HG03039 (cell line): ENCODE measurements at regions not wholly inside any gene's neighbourhood (a gene's known extent, or its start where the extent isn't known, plus 50 kb on each side); places are given as distances from the start of the nearest gene placed in this dataset.

Experiments
- ATAC-seq: cut with Tn5 transposase; IDR thresholded peaks from one replicate; pipeline ENCODE4 v1.9.1; 2021; ENCODE audit warnings: mild to moderate bottlenecking, moderate library complexity; ENCODE audit not compliant: unreplicated experiment

DNA sequence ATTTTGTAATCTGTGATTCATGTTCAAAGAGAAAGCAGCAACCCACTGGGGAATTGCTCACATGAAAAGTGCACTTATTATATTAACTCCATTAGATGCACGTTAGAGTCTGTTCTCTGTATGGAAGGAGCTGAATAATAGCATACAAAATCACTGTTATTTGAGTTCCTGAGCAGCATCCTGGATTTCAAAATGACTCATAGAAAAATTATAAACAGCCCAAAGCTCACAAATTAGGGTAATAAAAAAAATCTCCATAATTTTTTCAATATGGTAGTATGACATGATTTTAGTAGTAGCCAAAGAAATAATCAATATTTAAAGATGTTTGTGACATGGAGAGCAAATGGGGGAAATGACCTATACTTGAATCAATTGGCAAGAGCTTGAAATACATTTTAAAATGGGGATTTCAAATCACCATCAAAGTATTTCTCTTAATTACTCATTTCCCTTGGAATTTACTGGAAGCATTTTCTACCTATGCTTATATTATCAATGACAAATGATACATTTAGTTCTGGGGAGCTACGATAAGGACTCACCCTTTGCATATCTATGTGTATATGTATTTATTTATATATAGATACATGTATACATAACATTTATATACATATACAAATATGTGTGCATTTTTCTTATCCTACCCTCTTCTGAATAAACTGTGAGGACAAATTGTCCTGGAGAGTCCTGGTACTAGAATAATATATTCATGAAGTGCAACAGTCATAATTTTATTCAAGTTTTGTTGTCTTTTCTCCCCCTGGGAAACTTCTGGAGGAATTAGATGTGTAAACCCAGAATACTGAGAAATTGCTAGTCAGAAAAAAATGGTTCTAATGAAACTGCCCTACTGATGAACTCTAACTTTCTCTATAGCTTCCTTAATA lies 116.3 kb downstream of the RPL22L1 start:
- ATAC-seq: no peak

- no peak for ATAC-seq
Measured at GRCh38 chr3:170752571-170753155, 117.3 kb downstream of the RPL22L1 start.

DNA sequence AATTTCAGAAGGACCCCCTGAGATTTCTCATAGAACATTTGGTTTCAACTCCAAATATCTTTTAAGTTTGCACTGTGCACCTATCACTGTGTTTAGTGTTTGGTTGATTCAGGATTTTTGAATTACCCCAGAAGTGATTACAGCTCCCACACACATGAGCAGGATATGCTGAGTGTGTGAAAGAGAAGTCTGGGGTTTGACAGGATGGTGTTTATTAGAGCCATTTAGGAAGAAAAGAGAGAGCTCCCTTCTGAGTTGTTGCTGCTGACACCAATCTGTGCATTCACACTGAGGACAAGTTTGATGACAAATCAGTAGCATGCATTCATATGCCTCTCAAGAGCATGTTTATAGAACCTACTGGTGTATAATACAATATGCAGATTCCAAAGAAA lies 118.1 kb downstream of the RPL22L1 start:
- ATAC-seq: no peak

GRCh38 chr3:170751083-170751898 lies 118.7 kb downstream of the RPL22L1 start:
- no peak for ATAC-seq

GRCh38 chr3:170750478-170750830 lies 119.5 kb downstream of the RPL22L1 start:
- ATAC-seq: no peak

DNA sequence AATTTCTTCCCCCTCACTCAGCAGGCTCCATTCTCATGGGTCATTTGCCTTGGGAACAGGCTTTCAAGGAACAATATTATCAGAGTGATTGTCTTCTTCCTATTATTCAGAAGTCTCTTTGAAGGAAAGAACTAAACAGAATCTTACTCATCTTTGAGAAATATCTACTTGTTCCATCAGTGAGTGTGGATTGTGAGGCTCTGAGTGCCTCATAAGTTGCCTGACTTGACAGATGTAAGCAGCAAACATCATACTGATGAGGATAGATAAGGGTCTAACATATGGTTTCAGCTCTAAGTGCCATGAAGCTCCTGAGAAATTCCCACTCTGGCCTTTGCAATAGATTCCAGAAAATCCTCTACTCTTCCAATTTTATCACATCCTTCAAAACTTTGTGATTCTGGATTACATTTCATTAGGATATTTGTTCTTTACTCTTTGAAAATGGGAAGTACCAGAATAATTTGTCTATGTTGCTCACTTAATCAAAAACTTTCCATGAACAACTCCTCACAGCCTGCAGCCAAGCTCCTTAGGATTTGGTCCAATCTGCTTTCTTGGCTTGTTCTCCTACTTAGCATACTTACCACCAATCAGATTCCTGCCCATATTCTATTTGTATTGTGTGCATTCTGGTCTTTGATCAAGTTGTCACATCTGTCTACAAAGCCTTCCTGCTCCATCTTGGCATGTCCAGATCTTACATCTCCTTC lies 120.1 kb downstream of the RPL22L1 start:
- no peak for ATAC-seq

GRCh38 chr3:170749185-170749584 lies 120.8 kb downstream of the RPL22L1 start:
- ATAC-seq: no peak

DNA sequence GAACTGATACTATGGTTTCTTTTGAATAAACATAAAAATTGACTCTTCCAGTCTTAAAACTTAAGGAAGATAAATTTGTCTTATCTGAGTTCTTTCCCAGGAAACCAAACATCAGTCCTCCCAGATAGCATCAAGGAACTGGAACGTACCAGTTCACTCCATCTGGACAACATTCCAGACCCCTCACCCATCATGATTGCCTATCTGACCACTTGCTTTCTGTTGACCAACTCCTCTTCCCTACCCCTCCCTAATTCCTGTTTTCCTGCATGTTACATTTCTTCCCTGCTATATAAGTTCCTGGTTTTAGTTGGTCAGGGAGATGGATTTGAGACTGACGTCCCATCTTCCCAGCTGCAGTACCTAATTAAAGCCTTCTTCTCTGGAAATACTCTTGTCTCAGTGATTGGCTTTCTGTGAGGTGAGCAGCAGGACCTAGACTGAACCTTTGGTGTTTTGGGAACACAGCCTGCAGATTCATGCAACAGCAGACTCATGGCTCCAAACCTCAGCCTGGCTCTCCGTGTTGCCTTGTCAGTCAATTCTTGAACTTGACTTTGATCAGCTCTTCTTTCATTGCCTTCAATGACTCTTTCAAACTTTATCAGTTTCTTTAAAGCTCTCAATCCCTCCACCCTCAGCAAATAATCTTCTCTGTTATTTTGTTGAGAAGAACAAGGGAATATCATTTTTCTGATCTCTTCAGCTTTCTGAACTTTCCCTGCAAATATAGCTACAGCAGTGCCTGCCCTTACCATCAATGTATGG lies 123.6 kb downstream of the RPL22L1 start:
- no peak for ATAC-seq

- ATAC-seq: no peak
Measured at GRCh38 chr3:170745211-170745718, 124.7 kb downstream of the RPL22L1 start.

- no peak for ATAC-seq
Measured at GRCh38 chr3:170741756-170742529, 128.1 kb downstream of the RPL22L1 start.

- no peak for ATAC-seq
Measured at GRCh38 chr3:170740726-170741591, 129.0 kb downstream of the RPL22L1 start.

- ATAC-seq: no peak
Measured at GRCh38 chr3:170740285-170740684, 129.7 kb downstream of the RPL22L1 start.

- no peak for ATAC-seq
Measured at GRCh38 chr3:170739410-170739809, 130.6 kb downstream of the RPL22L1 start.

- ATAC-seq: no peak
Measured at GRCh38 chr3:170738766-170739165, 131.2 kb downstream of the RPL22L1 start.

DNA sequence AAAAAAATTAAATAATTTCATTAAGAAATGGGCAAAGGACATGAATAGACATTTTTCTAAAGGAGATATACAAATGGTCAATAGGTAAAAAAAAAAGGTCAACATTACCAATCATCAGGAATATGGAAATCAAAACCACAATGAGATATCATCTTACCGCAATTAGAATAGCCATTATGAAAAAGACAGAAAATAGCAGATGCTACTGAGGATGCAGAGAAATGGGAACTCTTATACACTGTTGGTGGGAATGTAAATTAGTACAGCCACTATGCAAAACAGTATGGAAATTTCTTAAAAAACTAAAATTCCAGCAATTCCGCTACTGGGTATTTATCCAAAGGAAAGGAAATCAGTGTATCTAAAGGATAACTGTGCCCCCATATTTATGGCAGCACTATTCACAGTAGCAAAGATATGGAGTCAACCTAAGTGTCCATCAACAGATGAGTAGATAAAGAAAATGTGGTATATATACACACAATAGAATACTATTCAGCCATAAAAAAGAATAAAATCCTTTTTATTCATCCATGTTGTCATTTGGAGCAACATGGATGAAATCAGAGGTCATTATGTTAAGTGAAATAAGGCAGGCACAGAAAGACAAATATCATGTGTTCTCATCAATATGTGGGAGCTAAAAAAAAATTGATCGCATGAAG lies 132.4 kb downstream of the RPL22L1 start:
- ATAC-seq: no peak

GRCh38 chr3:170735821-170736220 lies 134.2 kb downstream of the RPL22L1 start:
- ATAC-seq: no peak

- ATAC-seq: no peak
Measured at GRCh38 chr3:170734735-170735065, 135.3 kb downstream of the RPL22L1 start.
